HG02970 (cell line): ENCODE measurements at regions not wholly inside any gene's neighbourhood (a gene's known extent, or its start where the extent isn't known, plus 50 kb on each side); places are given as distances from the start of the nearest gene placed in this dataset.
"Not testable (repeated sequence)": the region's sequence is repeated elsewhere in the genome, so short reads cannot be mapped to it uniquely, and the experiment has no call there.

ENCODE experiments used
- ATAC-seq: cut with Tn5 transposase; IDR thresholded peaks from one replicate; pipeline ENCODE4 v1.9.1; 2021; ENCODE audit warnings: mild to moderate bottlenecking, moderate library complexity, moderate number of reproducible peaks; ENCODE audit not compliant: unreplicated experiment, low FRiP score

- not testable (repeated sequence) for ATAC-seq
Observed at GRCh38 chr16:65234721-65235320, 113.0 kb upstream of the CDH11 start.

- ATAC-seq: no peak
Observed at GRCh38 chr16:65229191-65229662, 107.4 kb upstream of the CDH11 start.

GRCh38 chr16:65227150-65227835 is 105.4 kb upstream of the CDH11 start:
- ATAC-seq: no peak

- ATAC-seq: no peak
Observed at GRCh38 chr16:65226077-65226476, 104.2 kb upstream of the CDH11 start.

GRCh38 chr16:65225488-65225887 is 103.6 kb upstream of the CDH11 start:
- ATAC-seq: no peak

- ATAC-seq: no peak
Observed at GRCh38 chr16:65224994-65225393, 103.1 kb upstream of the CDH11 start.

GRCh38 chr16:65224471-65224870 is 102.6 kb upstream of the CDH11 start:
- ATAC-seq: no peak

GRCh38 chr16:65223335-65223734 is 101.5 kb upstream of the CDH11 start:
- no peak for ATAC-seq

- no peak for ATAC-seq
Observed at GRCh38 chr16:65222536-65222935, 100.7 kb upstream of the CDH11 start.

GRCh38 chr16:65222049-65222448 is 100.2 kb upstream of the CDH11 start:
- ATAC-seq: no peak

GRCh38 chr16:65219786-65220185 is 97.9 kb upstream of the CDH11 start:
- ATAC-seq: no peak

- ATAC-seq: no peak
Observed at GRCh38 chr16:65218348-65218747, 96.5 kb upstream of the CDH11 start.

GRCh38 chr16:65213866-65214595 is 92.2 kb upstream of the CDH11 start:
- ATAC-seq: no peak

GRCh38 chr16:65212791-65213190 is 90.9 kb upstream of the CDH11 start:
- no peak for ATAC-seq

- no peak for ATAC-seq
Observed at GRCh38 chr16:65212240-65212639, 90.4 kb upstream of the CDH11 start.

- ATAC-seq: no peak
Observed at GRCh38 chr16:65202461-65202860, 80.6 kb upstream of the CDH11 start.

GRCh38 chr16:65201511-65201910 is 79.6 kb upstream of the CDH11 start:
- no peak for ATAC-seq

GRCh38 chr16:65200857-65201256 is 79.0 kb upstream of the CDH11 start:
- ATAC-seq: no peak

- no peak for ATAC-seq
Observed at GRCh38 chr16:65200156-65200773, 78.4 kb upstream of the CDH11 start.

- no peak for ATAC-seq
Observed at GRCh38 chr16:65196420-65197075, 74.7 kb upstream of the CDH11 start.

GRCh38 chr16:65195998-65196397 is 74.1 kb upstream of the CDH11 start:
- no peak for ATAC-seq
